Astrocyte of the cerebellum (primary cell): ENCODE measurements at regions not wholly inside any gene's neighbourhood (a gene's known extent, or its start where the extent isn't known, plus 50 kb on each side); places are given as distances from the start of the nearest gene placed in this dataset.

Source experiments
- DNase-seq: peaks from one replicate; pipeline ENCODE4 v3.0.0-alpha.2; 2011; ENCODE audit warnings: low read depth
- H3K4me3 ChIP-seq: 2 replicates; pipeline ENCODE4 v1.5.1; 2011; ENCODE audit warnings: mild to moderate bottlenecking, low read depth, low read length, moderate library complexity
- CTCF ChIP-seq: IDR thresholded peaks from 2 replicates; pipeline ENCODE4 v1.5.1; 2012; ENCODE audit warnings: low read length, low read depth, moderate library complexity, mild to moderate bottlenecking; ENCODE audit errors: missing control alignments
- in situ Hi-C: cut with HindIII; loops from 2 replicates; pipeline ENCODE4 v1.10.0; 2017; ENCODE audit warnings: low sequenced_read_pairs

- no peak overlapping the region for H3K4me3 ChIP-seq
- TF ChIP-seq CTCF: no peak
- DNase-seq: no peak
- in situ Hi-C loops: no loop called here
Measured at GRCh38 chr2:145304501-145304900, 784.6 kb upstream of the ZEB2 start.

- no peak for DNase-seq
- no peak overlapping the region for H3K4me3 ChIP-seq
- in situ Hi-C loops: no loop called here
- TF ChIP-seq CTCF: no peak
Measured at GRCh38 chr2:145303536-145303935, 783.6 kb upstream of the ZEB2 start.

- no peak overlapping the region for H3K4me3 ChIP-seq
- DNase-seq: no peak
- TF ChIP-seq CTCF: no peak
- in situ Hi-C loops: no loop called here
Measured at GRCh38 chr2:145302886-145303285, 783.0 kb upstream of the ZEB2 start.

- TF ChIP-seq CTCF: no peak
- H3K4me3 ChIP-seq: no peak overlapping the region
- in situ Hi-C loops: no loop called here
- no peak for DNase-seq
Measured at GRCh38 chr2:145302451-145302850, 782.5 kb upstream of the ZEB2 start.

- TF ChIP-seq CTCF: no peak
- H3K4me3 ChIP-seq: no peak overlapping the region
- in situ Hi-C loops: no loop called here
- no peak for DNase-seq
Measured at GRCh38 chr2:145299368-145299767, 779.4 kb upstream of the ZEB2 start.

- no peak for TF ChIP-seq CTCF
- no peak for DNase-seq
- no peak overlapping the region for H3K4me3 ChIP-seq
- in situ Hi-C loops: no loop called here
Measured at GRCh38 chr2:145292166-145292565, 772.2 kb upstream of the ZEB2 start.

GRCh38 chr2:145290986-145291385 lies 771.1 kb upstream of the ZEB2 start:
- in situ Hi-C loops: no loop called here
- TF ChIP-seq CTCF: no peak
- DNase-seq: no peak
- no peak overlapping the region for H3K4me3 ChIP-seq
